ENCODE measurements at regions not wholly inside any gene's neighbourhood (a gene's known extent, or its start where the extent isn't known, plus 50 kb on each side); places are given as distances from the start of the nearest gene placed in this dataset.

- H3K4me1 Mint-ChIP-seq = no peaks in the 10 kb centered on the region
- TF ChIP-seq, protein P1, sequence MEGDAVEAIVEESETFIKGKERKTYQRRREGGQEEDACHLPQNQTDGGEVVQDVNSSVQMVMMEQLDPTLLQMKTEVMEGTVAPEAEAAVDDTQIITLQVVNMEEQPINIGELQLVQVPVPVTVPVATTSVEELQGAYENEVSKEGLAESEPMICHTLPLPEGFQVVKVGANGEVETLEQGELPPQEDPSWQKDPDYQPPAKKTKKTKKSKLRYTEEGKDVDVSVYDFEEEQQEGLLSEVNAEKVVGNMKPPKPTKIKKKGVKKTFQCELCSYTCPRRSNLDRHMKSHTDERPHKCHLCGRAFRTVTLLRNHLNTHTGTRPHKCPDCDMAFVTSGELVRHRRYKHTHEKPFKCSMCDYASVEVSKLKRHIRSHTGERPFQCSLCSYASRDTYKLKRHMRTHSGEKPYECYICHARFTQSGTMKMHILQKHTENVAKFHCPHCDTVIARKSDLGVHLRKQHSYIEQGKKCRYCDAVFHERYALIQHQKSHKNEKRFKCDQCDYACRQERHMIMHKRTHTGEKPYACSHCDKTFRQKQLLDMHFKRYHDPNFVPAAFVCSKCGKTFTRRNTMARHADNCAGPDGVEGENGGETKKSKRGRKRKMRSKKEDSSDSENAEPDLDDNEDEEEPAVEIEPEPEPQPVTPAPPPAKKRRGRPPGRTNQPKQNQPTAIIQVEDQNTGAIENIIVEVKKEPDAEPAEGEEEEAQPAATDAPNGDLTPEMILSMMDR (IDR thresholded peaks at IDR 0.05) = no peak
- no peaks in the 10 kb centered on the region for H3K27me3 Mint-ChIP-seq
- H3K4me3 Mint-ChIP-seq = no peak overlapping the region
- H3K27ac Mint-ChIP-seq = no peak overlapping the region
- intact Hi-C loops (cut with micrococcal nuclease) = no loop called here
- peaks cover 3% of the 10 kb centered on the region for H3K9me3 Mint-ChIP-seq
- ChIA-PET CTCF (no interaction called here), POLR2A (no interaction called here)
- H3K36me3 Mint-ChIP-seq (ENCODE audit: low read depth) = no peaks in the 10 kb centered on the region
- ATAC-seq (ENCODE audit: low read depth) (no peak), DNase-seq (no peak)
Measured at GRCh38 chr5:7192016-7192415, 203.9 kb upstream of the ADCY2 start.

DNA sequence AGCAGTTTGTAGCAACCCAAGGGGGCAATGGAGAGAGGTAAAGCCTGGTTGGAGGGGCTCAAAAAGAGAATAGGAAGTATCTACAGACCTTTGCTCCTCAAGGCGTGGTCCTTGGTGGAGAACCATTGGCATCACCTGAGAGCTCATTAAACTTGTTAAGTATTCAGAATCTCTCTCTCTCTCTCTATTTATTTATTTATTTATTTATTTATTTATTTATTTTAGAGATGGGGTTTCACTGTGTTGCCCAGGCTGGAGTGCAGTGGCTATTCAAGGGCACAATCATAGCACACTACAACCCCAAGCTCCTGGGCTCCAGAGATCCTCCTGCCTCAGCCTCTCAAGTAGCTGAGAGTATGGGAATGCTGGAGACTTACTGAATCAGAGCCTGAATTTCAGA lies 193.1 kb upstream of the ADCY2 start:
- H3K36me3 Mint-ChIP-seq (ENCODE audit: low read depth) = no peaks in the 10 kb centered on the region
- H3K9me3 Mint-ChIP-seq = peaks cover 11% of the 10 kb centered on the region
- POLR2A ChIA-PET = no interaction called here
- no peak overlapping the region for H3K27ac Mint-ChIP-seq
- DNase-seq (no peak), ATAC-seq (ENCODE audit: low read depth) (no peak)
- no peaks in the 10 kb centered on the region for H3K27me3 Mint-ChIP-seq
- intact Hi-C loops (cut with micrococcal nuclease) = no loop called here
- H3K4me1 Mint-ChIP-seq = no peaks in the 10 kb centered on the region
- TF ChIP-seq, protein P1 (IDR thresholded peaks at IDR 0.05) = no peak
- H3K4me3 Mint-ChIP-seq = no peak overlapping the region
- CTCF ChIA-PET = no interaction called here

DNA sequence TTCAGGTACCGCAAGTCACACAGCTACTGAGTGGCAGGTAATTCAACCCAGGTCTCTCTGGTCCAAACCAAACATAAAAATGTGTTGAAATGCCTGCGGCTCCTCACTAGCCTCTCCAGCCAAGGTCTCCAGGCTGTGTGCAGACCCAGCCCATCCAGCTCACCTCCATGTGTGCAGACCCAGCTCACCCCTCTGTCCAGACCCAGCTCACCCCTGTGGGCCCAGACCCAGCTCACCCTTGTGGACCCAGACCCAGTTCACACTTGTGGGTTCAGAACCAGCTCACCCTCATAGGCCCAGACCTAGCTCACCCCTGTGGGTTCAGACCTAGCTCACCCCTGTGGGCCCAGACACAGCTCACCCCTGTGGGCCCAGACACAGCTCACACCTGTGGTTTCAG lies 188.0 kb upstream of the ADCY2 start:
- CTCF ChIA-PET = no interaction called here
- no peaks in the 10 kb centered on the region for H3K36me3 Mint-ChIP-seq (ENCODE audit: low read depth)
- no peak overlapping the region for H3K4me3 Mint-ChIP-seq
- no peak overlapping the region for H3K27ac Mint-ChIP-seq
- H3K9me3 Mint-ChIP-seq = peaks cover 7% of the 10 kb centered on the region
- POLR2A ChIA-PET = no interaction called here
- TF ChIP-seq, protein P1 (IDR thresholded peaks at IDR 0.05) = no peak
- no peaks in the 10 kb centered on the region for H3K4me1 Mint-ChIP-seq
- ATAC-seq (ENCODE audit: low read depth) = no peak
- no peaks in the 10 kb centered on the region for H3K27me3 Mint-ChIP-seq
- intact Hi-C loops (cut with micrococcal nuclease) = no loop called here
- DNase-seq = no peak

GRCh38 chr5:7208938-7209337 lies 187.0 kb upstream of the ADCY2 start:
- ChIA-PET CTCF (no interaction called here), POLR2A (no interaction called here)
- no peaks in the 10 kb centered on the region for H3K27me3 Mint-ChIP-seq
- H3K4me1 Mint-ChIP-seq = no peaks in the 10 kb centered on the region
- no peak overlapping the region for H3K27ac Mint-ChIP-seq
- intact Hi-C loops (cut with micrococcal nuclease) = no loop called here
- TF ChIP-seq, protein P1 (IDR thresholded peaks at IDR 0.05) = no peak
- DNase-seq = no peak
- ATAC-seq (ENCODE audit: low read depth) = no peak
- H3K4me3 Mint-ChIP-seq = no peak overlapping the region
- no peaks in the 10 kb centered on the region for H3K36me3 Mint-ChIP-seq (ENCODE audit: low read depth)
- peaks cover 7% of the 10 kb centered on the region for H3K9me3 Mint-ChIP-seq

DNA sequence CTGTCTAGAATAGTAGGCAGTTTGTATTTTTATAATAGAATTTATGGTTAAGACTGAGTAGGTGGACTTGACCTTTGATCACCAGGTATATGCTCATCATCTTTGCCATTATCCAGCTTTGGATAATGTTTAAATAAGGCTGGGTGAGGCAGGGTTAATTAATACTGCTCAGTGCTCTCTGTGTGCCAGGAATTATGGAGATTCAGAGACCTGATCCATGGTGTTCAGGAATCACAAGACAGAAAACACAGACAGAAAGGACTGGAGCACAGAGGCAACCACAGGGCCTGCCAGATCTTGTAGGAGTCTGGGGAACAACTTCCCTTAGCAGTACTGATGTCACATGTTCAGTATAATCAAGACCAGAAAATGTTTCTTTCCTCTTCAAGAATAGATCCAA lies 186.3 kb upstream of the ADCY2 start:
- no peaks in the 10 kb centered on the region for H3K36me3 Mint-ChIP-seq (ENCODE audit: low read depth)
- no peaks in the 10 kb centered on the region for H3K27me3 Mint-ChIP-seq
- intact Hi-C loops (cut with micrococcal nuclease) = no loop called here
- H3K27ac Mint-ChIP-seq = no peak overlapping the region
- ChIA-PET POLR2A (no interaction called here), CTCF (no interaction called here)
- H3K4me3 Mint-ChIP-seq = no peak overlapping the region
- no peaks in the 10 kb centered on the region for H3K4me1 Mint-ChIP-seq
- TF ChIP-seq, protein P1 (IDR thresholded peaks at IDR 0.05) = no peak
- no peak for DNase-seq
- no peak for ATAC-seq (ENCODE audit: low read depth)
- peaks cover 7% of the 10 kb centered on the region for H3K9me3 Mint-ChIP-seq
